GM23338 (cell line): ENCODE measurements at regions not wholly inside any gene's neighbourhood (a gene's known extent, or its start where the extent isn't known, plus 50 kb on each side); places are given as distances from the start of the nearest gene placed in this dataset.

Source experiments
- ATAC-seq: fragments of 200-7000 bp; cut with Tn5 transposase; 3 replicates; pipeline ENCODE4 v1.9.1; 2020
- DNase-seq: peaks from one replicate; pipeline ENCODE4 v3.0.0-alpha.2; 2015; ENCODE audit warnings: low spot score
- H2AFZ ChIP-seq: fragments of 200-600 bp; sonication (generic); 2 replicates; pipeline ENCODE4 v1.8.0; 2016; ENCODE audit warnings: antibody characterized with exemption, mild to moderate bottlenecking, moderate library complexity
- H3F3A ChIP-seq: fragments of 200-600 bp; sonication (generic); replicated peaks from 2 replicates; pipeline ENCODE4 v1.8.0; 2017; ENCODE audit warnings: antibody characterized with exemption, mixed run types, low read depth
- H3K27ac ChIP-seq: fragments of 200-600 bp; sonication (generic); 2 replicates; pipeline ENCODE4 v1.6.1; 2016; ENCODE audit warnings: low read depth
- H3K27me3 ChIP-seq: fragments of 200-600 bp; sonication (generic); 2 replicates; pipeline ENCODE4 v1.8.0; 2016; ENCODE audit warnings: mild to moderate bottlenecking, mixed run types, moderate library complexity; ENCODE audit not compliant: insufficient read depth
- H3K36me3 ChIP-seq: fragments of 200-600 bp; sonication (generic); 2 replicates; pipeline ENCODE4 v1.8.0; 2016; ENCODE audit warnings: mild to moderate bottlenecking; ENCODE audit not compliant: insufficient read depth
- H3K4me1 ChIP-seq: fragments of 200-600 bp; sonication (generic); 2 replicates; pipeline ENCODE4 v1.8.0; 2016; ENCODE audit warnings: mild to moderate bottlenecking, moderate library complexity; ENCODE audit not compliant: insufficient read depth
- H3K4me2 ChIP-seq: fragments of 200-600 bp; sonication (generic); 2 replicates; pipeline ENCODE4 v1.7.1; 2017; ENCODE audit warnings: mixed run types
- H3K4me3 ChIP-seq: fragments of 200-600 bp; sonication (generic); 2 replicates; pipeline ENCODE4 v1.6.1; 2016; ENCODE audit warnings: mixed run types
- H3K79me2 ChIP-seq: fragments of 200-600 bp; sonication (generic); replicated peaks from 2 replicates; pipeline ENCODE4 v1.8.0; 2017; ENCODE audit warnings: mild to moderate bottlenecking; ENCODE audit not compliant: insufficient read depth
- H3K9me2 ChIP-seq: fragments of 200-600 bp; sonication (generic); 2 replicates; pipeline ENCODE4 v1.8.0; 2017; ENCODE audit not compliant: insufficient read depth
- H4K20me1 ChIP-seq: fragments of 200-600 bp; sonication (generic); replicated peaks from 2 replicates; pipeline ENCODE4 v1.8.0; 2017; ENCODE audit warnings: mild to moderate bottlenecking; ENCODE audit not compliant: insufficient read depth
- H3K27ac Mint-ChIP-seq: 2 replicates; pipeline ENCODE4 v1.8.0; 2020; ENCODE audit warnings: inconsistent platforms, mild to moderate bottlenecking, moderate library complexity, mixed read lengths
- H3K27me3 Mint-ChIP-seq: 3 replicates; pipeline ENCODE4 v1.8.0; 2022; ENCODE audit warnings: low read depth, mild to moderate bottlenecking, moderate library complexity, mixed read lengths, inconsistent platforms; ENCODE audit not compliant: insufficient read depth, poor library complexity
- H3K36me3 Mint-ChIP-seq: 3 replicates; pipeline ENCODE4 v1.8.0; 2021; ENCODE audit warnings: low read depth, mild to moderate bottlenecking, inconsistent platforms, moderate library complexity, mixed read lengths
- H3K4me1 Mint-ChIP-seq: 3 replicates; pipeline ENCODE4 v1.8.0; 2020; ENCODE audit warnings: mild to moderate bottlenecking, inconsistent platforms, mixed read lengths
- H3K4me3 Mint-ChIP-seq: 3 replicates; pipeline ENCODE4 v1.8.0; 2021; ENCODE audit warnings: moderate library complexity, mild to moderate bottlenecking, inconsistent platforms, mixed read lengths
- H3K9me3 Mint-ChIP-seq: 3 replicates; pipeline ENCODE4 v1.8.0; 2020; ENCODE audit warnings: moderate library complexity, mild to moderate bottlenecking, inconsistent platforms, mixed read lengths
- CREB1 ChIP-seq: fragments of 250-450 bp; sonication (Bioruptor Pico); IDR thresholded peaks from 2 replicates; pipeline ENCODE4 v1.5.0; 2020; ENCODE audit warnings: low read depth, mild to moderate bottlenecking, moderate library complexity
- EZH2 ChIP-seq: fragments of 200-600 bp; sonication (generic); IDR thresholded peaks from one replicate; pipeline ENCODE4 v1.8.0; 2017; ENCODE audit warnings: antibody characterized with exemption, mild to moderate bottlenecking, low read depth; ENCODE audit not compliant: unreplicated experiment
- EZH2phosphoT487 ChIP-seq: fragments of 200-600 bp; sonication (generic); IDR thresholded peaks from one replicate; pipeline ENCODE4 v1.8.1; 2018; ENCODE audit warnings: antibody characterized with exemption; ENCODE audit not compliant: unreplicated experiment
- JUNB ChIP-seq: IDR thresholded peaks from one replicate; pipeline ENCODE4 v1.6.1; 2016; ENCODE audit warnings: antibody characterized with exemption; ENCODE audit not compliant: unreplicated experiment
- NANOG ChIP-seq: IDR thresholded peaks from 2 replicates; pipeline ENCODE4 v1.6.1; 2016; ENCODE audit warnings: antibody characterized with exemption, borderline replicate concordance
- POLR2AphosphoS5 ChIP-seq: IDR thresholded peaks from 2 replicates; pipeline ENCODE4 v1.6.1; 2016; ENCODE audit warnings: antibody characterized with exemption, low read depth
- STAT1 ChIP-seq: IDR thresholded peaks from one replicate; pipeline ENCODE4 v1.6.1; 2016; ENCODE audit warnings: antibody characterized with exemption; ENCODE audit not compliant: unreplicated experiment
- ZNF114 ChIP-seq: fragments of 250-450 bp; sonication (Bioruptor Pico); IDR thresholded peaks from 2 replicates; pipeline ENCODE4 v1.5.0; 2020; ENCODE audit warnings: mild to moderate bottlenecking, moderate library complexity
- ZNF331 ChIP-seq: fragments of 250-450 bp; sonication (Bioruptor Pico); IDR thresholded peaks from 2 replicates; pipeline ENCODE4 v1.5.0; 2020; ENCODE audit warnings: low read depth, mild to moderate bottlenecking, moderate library complexity
- TF ChIP-seq, protein P1 (sequence below): IDR thresholded peaks from 2 replicates; pipeline ENCODE4 v1.6.1; 2016; ENCODE audit warnings: antibody characterized with exemption
- TF ChIP-seq, protein P2 (sequence below): fragments of 250-450 bp; sonication (Bioruptor Pico); IDR thresholded peaks from 2 replicates; pipeline ENCODE4 v1.5.0; 2020; ENCODE audit warnings: mild to moderate bottlenecking, moderate library complexity
- TF ChIP-seq, protein P3 (sequence below), 2 experiments: fragments of 200-600 bp in 1 of 2; sonication (generic) in 1 of 2; conservative IDR thresholded peaks; 2 replicates each; pipeline versions ENCODE4 v1.5.1 to v1.6.1; 2016 to 2017; ENCODE audit warnings: antibody characterized with exemption in 2 of 2, low read depth in 2 of 2, mild to moderate bottlenecking in 2 of 2, moderate library complexity in 1 of 2
- TF ChIP-seq, protein P4 (sequence below): IDR thresholded peaks from one replicate; pipeline ENCODE4 v1.6.1; 2018; ENCODE audit warnings: antibody characterized with exemption; ENCODE audit not compliant: unreplicated experiment

DNA sequence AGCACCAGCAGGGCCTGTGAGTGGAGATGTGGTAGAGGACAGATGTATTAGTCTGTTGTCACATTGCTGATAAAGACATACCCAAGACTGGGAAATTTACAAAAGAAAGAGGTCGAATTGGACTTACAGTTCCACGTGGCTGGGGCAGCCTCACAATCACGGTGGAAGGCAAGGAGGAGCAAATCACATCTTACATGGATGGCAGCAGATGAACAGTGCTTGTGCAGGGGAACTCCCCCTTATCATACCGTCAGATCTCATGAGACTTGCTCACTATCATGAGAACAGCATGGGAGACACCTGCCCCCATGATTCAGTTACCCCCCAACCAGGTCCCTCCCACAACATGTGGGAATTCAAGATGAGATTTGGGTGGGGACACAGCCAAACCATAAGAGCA, 361.9 kb downstream of the VRK1 start:
- H3K9me3 Mint-ChIP-seq = peaks cover 20% of the 10 kb centered on the region
- no peak overlapping the region for H2AFZ ChIP-seq
- no peak for ATAC-seq

More for the DNA sequence above, 361.9 kb downstream of the VRK1 start:
- H3K79me2 ChIP-seq = no peaks in the 10 kb centered on the region
- H3K27me3 Mint-ChIP-seq = peaks cover 3% of the 10 kb centered on the region
- no peak overlapping the region for H3K4me2 ChIP-seq
- DNase-seq = no peak
- no peaks in the 10 kb centered on the region for H3K36me3 ChIP-seq
- H3K4me3 ChIP-seq = no peak overlapping the region
- H3K4me1 Mint-ChIP-seq = peaks cover 10% of the 10 kb centered on the region
- no peak overlapping the region for H3K27ac ChIP-seq
- no peaks in the 10 kb centered on the region for H3K27me3 ChIP-seq
- no peaks in the 10 kb centered on the region for H4K20me1 ChIP-seq
- TF ChIP-seq ZNF331 (CRISPR knock-in tag) = no peak
- no peak for TF ChIP-seq EZH2phosphoT487
- TF ChIP-seq, protein P1, sequence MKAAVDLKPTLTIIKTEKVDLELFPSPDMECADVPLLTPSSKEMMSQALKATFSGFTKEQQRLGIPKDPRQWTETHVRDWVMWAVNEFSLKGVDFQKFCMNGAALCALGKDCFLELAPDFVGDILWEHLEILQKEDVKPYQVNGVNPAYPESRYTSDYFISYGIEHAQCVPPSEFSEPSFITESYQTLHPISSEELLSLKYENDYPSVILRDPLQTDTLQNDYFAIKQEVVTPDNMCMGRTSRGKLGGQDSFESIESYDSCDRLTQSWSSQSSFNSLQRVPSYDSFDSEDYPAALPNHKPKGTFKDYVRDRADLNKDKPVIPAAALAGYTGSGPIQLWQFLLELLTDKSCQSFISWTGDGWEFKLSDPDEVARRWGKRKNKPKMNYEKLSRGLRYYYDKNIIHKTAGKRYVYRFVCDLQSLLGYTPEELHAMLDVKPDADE = no peak
- no peak for TF ChIP-seq EZH2
- TF ChIP-seq, protein P2, sequence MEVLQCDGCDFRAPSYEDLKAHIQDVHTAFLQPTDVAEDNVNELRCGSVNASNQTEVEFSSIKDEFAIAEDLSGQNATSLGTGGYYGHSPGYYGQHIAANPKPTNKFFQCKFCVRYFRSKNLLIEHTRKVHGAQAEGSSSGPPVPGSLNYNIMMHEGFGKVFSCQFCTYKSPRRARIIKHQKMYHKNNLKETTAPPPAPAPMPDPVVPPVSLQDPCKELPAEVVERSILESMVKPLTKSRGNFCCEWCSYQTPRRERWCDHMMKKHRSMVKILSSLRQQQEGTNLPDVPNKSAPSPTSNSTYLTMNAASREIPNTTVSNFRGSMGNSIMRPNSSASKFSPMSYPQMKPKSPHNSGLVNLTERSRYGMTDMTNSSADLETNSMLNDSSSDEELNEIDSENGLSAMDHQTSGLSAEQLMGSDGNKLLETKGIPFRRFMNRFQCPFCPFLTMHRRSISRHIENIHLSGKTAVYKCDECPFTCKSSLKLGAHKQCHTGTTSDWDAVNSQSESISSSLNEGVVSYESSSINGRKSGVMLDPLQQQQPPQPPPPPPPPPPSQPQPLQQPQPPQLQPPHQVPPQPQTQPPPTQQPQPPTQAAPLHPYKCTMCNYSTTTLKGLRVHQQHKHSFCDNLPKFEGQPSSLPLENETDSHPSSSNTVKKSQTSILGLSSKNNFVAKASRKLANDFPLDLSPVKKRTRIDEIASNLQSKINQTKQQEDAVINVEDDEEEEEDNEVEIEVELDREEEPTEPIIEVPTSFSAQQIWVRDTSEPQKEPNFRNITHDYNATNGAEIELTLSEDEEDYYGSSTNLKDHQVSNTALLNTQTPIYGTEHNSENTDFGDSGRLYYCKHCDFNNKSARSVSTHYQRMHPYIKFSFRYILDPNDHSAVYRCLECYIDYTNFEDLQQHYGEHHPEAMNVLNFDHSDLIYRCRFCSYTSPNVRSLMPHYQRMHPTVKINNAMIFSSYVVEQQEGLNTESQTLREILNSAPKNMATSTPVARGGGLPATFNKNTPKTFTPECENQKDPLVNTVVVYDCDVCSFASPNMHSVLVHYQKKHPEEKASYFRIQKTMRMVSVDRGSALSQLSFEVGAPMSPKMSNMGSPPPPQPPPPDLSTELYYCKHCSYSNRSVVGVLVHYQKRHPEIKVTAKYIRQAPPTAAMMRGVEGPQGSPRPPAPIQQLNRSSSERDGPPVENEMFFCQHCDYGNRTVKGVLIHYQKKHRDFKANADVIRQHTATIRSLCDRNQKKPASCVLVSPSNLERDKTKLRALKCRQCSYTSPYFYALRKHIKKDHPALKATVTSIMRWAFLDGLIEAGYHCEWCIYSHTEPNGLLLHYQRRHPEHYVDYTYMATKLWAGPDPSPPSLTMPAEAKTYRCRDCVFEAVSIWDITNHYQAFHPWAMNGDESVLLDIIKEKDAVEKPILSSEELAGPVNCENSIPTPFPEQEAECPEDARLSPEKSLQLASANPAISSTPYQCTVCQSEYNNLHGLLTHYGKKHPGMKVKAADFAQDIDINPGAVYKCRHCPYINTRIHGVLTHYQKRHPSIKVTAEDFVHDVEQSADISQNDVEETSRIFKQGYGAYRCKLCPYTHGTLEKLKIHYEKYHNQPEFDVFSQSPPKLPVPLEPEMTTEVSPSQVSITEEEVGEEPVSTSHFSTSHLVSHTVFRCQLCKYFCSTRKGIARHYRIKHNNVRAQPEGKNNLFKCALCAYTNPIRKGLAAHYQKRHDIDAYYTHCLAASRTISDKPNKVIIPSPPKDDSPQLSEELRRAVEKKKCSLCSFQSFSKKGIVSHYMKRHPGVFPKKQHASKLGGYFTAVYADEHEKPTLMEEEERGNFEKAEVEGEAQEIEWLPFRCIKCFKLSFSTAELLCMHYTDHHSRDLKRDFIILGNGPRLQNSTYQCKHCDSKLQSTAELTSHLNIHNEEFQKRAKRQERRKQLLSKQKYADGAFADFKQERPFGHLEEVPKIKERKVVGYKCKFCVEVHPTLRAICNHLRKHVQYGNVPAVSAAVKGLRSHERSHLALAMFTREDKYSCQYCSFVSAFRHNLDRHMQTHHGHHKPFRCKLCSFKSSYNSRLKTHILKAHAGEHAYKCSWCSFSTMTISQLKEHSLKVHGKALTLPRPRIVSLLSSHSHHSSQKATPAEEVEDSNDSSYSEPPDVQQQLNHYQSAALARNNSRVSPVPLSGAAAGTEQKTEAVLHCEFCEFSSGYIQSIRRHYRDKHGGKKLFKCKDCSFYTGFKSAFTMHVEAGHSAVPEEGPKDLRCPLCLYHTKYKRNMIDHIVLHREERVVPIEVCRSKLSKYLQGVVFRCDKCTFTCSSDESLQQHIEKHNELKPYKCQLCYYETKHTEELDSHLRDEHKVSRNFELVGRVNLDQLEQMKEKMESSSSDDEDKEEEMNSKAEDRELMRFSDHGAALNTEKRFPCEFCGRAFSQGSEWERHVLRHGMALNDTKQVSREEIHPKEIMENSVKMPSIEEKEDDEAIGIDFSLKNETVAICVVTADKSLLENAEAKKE (CRISPR knock-in tag) = no peak
- TF ChIP-seq JUNB = no peak
- no peak for TF ChIP-seq STAT1
- TF ChIP-seq NANOG = no peak
- TF ChIP-seq, protein P3, sequence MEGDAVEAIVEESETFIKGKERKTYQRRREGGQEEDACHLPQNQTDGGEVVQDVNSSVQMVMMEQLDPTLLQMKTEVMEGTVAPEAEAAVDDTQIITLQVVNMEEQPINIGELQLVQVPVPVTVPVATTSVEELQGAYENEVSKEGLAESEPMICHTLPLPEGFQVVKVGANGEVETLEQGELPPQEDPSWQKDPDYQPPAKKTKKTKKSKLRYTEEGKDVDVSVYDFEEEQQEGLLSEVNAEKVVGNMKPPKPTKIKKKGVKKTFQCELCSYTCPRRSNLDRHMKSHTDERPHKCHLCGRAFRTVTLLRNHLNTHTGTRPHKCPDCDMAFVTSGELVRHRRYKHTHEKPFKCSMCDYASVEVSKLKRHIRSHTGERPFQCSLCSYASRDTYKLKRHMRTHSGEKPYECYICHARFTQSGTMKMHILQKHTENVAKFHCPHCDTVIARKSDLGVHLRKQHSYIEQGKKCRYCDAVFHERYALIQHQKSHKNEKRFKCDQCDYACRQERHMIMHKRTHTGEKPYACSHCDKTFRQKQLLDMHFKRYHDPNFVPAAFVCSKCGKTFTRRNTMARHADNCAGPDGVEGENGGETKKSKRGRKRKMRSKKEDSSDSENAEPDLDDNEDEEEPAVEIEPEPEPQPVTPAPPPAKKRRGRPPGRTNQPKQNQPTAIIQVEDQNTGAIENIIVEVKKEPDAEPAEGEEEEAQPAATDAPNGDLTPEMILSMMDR (conservative IDR thresholded peaks at IDR 0.05; ENCODE audit: low read depth in 2 of 2) = no peak
- TF ChIP-seq ZNF114 (CRISPR knock-in tag) = no peak
- no peak for TF ChIP-seq POLR2AphosphoS5
- TF ChIP-seq, protein P4, sequence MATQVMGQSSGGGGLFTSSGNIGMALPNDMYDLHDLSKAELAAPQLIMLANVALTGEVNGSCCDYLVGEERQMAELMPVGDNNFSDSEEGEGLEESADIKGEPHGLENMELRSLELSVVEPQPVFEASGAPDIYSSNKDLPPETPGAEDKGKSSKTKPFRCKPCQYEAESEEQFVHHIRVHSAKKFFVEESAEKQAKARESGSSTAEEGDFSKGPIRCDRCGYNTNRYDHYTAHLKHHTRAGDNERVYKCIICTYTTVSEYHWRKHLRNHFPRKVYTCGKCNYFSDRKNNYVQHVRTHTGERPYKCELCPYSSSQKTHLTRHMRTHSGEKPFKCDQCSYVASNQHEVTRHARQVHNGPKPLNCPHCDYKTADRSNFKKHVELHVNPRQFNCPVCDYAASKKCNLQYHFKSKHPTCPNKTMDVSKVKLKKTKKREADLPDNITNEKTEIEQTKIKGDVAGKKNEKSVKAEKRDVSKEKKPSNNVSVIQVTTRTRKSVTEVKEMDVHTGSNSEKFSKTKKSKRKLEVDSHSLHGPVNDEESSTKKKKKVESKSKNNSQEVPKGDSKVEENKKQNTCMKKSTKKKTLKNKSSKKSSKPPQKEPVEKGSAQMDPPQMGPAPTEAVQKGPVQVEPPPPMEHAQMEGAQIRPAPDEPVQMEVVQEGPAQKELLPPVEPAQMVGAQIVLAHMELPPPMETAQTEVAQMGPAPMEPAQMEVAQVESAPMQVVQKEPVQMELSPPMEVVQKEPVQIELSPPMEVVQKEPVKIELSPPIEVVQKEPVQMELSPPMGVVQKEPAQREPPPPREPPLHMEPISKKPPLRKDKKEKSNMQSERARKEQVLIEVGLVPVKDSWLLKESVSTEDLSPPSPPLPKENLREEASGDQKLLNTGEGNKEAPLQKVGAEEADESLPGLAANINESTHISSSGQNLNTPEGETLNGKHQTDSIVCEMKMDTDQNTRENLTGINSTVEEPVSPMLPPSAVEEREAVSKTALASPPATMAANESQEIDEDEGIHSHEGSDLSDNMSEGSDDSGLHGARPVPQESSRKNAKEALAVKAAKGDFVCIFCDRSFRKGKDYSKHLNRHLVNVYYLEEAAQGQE = no peak
- TF ChIP-seq CREB1 = no peak
- H3F3A ChIP-seq = no peaks in the 10 kb centered on the region
- no peaks in the 10 kb centered on the region; the same call in 1 of the 2 replicates for H3K4me1 ChIP-seq
- H3K36me3 Mint-ChIP-seq = peaks cover 12% of the 10 kb centered on the region
- no peak overlapping the region for H3K4me3 Mint-ChIP-seq
- no peaks in the 10 kb centered on the region; the same call in 1 of the 2 replicates for H3K9me2 ChIP-seq
- H3K27ac Mint-ChIP-seq = no peak overlapping the region
